Activated CD4-positive, alpha-beta T cell treated with anti-CD3 and anti-CD28 coated beads, Interleukin-2, Interleukin-6, amounts not matched to agents 100 ng/mL and 50 ng/mL, durations not matched to agents 16 hours and 8 hours (primary cell): ENCODE measurements at regions not wholly inside any gene's neighbourhood (a gene's known extent, or its start where the extent isn't known, plus 50 kb on each side); places are given as distances from the start of the nearest gene placed in this dataset.
"Not testable (repeated sequence)": the region's sequence is repeated elsewhere in the genome, so short reads cannot be mapped to it uniquely, and the experiment has no call there.

Experiments used
- DNase-seq: peaks from one replicate; pipeline ENCODE4 v3.0.0-alpha.2; 2020

- DNase-seq: no peak
Measured at GRCh38 chr2:160736148-160737028, 242.8 kb upstream of the RBMS1 start.

GRCh38 chr2:160737247-160737646 lies 243.6 kb upstream of the RBMS1 start:
- no peak for DNase-seq

DNA sequence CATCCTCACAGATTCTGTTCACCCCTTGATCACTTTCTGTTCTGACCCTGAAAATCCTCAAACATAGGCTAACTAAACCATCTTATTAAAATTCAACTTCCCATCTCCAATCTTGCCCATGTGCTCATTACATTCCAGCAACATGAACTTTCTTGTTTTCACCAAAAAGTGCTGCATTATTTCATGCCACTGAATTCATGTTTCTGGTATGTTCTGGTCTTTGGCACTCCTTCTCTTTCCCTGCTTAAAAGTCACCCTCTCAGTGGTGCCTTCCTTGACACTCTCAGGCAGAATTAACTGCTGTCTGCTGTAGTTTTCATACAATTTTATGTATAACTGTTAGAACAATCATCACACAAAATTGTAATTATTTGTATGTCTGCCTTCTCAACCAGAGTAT lies 247.7 kb upstream of the RBMS1 start:
- DNase-seq: no peak

DNA sequence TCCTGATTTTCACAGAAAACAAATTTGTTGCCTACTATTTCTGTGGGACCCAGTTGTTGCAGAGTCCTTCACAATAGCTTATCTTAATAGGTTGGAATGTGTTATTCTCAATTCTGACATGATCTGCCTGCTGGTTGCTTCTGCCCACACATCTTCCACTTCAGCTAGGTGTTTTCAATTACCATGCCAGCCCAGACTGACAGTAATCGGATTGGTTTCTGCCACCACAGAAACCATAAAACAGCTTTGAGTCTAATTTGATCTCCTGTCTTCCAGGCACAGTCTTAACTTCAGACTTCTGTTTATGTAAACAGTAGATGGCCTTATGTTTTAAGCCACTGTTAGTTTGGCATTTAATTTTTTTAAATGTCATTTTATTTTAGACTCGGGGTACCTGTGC lies 248.2 kb upstream of the RBMS1 start:
- DNase-seq: no peak

DNA sequence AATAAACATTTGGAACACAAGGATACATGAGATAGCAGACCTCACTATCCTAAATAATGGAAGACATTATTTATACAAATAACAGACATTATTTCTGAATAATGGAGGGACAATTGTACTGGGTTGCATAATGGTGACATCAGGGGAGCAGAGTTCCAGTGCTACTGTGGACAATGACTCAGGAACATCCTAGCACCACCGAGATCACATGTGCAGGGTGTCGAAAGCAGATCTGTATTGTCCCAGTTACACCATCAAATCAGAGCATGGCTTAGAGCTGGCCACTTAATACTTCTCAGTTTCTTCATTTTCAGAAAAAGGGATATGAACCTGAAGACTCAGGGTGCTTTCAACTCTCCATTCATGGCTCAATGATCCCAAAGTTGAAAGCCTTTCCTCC lies 249.1 kb upstream of the RBMS1 start:
- no peak for DNase-seq

GRCh38 chr2:160747501-160748170 lies 254.0 kb upstream of the RBMS1 start:
- DNase-seq: no peak

DNA sequence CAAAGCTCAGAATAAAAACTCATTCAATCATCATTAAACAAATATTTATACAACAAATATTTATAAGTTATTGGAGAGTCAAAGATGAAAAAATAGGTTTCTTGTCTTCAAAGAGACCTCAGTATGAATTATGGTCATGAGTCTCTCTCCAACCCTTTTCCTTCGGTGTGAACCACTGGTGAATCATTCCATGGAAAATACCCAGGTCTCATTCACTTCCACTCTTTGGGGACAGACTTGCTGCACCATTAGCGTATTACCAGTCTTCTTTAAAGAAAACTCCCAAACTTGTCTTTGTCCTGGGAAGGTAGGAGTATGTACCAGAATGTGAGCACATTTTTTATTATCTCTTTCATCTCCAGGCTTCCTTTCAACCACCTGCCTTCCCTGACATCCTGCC lies 257.4 kb upstream of the RBMS1 start:
- no peak for DNase-seq

DNA sequence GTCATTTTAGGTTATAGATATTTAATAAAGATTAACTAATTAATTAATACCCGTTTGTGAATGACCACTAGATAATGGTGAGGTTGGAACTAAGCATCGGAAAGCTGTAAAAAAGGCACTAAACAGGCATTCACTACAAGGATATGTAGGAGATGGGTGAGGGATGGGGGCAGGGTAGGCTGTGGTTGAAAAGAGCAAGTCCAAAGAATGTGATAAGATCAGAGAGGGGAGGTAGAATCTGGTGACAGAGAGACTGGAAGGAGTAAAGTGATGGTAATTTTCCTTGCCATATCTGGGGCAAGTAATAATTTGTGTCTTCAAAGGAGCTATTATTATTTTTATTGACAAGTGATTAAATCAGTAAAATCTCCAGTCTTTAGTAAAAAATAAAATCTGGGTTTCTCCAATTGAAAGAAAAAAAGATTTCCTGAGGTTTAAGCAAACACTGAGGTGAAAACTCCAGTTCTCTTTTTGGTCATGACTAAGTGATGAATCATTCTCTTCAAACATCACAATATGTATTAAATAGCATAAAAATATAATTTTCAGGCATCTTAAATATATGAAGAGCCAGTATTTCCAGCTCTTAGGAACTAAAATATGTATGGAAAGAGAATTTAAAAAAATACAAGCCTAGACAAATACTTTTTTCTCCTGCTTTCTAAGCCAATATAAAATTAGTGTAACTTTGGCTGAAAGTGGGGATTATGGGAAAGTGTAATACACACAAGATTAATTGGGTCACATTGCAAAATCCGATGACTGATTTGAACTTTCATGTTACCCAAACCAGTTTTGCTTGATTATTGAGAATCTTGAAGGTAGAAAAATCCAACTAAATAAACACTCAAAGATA lies 259.1 kb upstream of the RBMS1 start:
- no peak for DNase-seq

- no peak for DNase-seq
Measured at GRCh38 chr2:160753331-160753654, 259.7 kb upstream of the RBMS1 start.

GRCh38 chr2:160753960-160754359 lies 260.4 kb upstream of the RBMS1 start:
- DNase-seq: no peak

DNA sequence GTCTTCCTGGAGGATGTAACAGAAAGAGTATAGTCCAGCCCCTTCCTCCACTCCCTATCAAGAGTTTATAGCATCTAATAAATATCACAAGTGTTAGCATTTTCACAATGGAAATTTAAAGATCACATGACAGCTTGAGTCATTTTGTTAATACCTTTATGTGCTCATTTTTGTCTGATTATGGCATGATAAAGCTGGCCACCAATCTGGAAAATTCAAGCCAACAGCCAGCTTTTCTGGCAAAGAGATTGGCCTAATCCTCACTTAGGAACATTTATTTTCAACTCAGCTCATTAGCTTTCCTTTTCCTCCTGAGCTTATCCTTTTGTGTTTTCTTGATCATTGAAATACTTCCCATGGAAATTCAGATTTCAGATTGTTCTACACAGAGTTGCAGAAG lies 262.9 kb upstream of the RBMS1 start:
- DNase-seq: no peak

DNA sequence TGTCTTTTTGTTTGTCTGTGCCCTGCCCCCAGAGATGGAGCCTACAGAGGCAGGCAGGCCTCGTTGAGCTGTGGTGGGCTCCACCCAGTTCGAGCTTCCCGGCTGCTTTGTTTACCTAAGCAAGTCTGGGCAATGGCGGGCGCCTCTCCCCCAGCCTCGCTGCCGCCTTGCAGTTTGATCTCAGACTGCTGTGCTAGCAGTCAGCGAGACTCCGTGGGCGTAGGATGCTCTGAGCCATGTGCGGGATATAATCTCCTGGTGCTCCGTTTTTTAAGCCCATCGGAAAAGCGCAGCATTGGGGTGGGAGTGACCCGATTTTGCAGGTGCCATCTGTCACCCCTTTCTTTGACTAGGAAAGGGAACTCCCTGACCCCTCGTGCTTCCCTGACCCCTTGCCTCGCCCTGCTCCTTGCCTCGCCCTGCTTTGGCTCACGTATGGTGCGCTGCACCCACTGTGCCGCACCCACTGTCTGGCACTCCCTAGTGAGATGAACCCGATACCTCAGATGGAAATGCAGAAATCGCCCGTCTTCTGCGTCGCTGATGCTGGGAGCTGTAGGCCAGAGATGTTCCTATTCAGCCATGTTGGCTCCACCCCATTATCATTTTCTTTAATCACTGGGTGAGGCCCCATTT lies 269.0 kb upstream of the RBMS1 start:
- not testable (repeated sequence) for DNase-seq

- DNase-seq: no peak
Measured at GRCh38 chr2:160783474-160783873, 289.9 kb upstream of the RBMS1 start.

DNA sequence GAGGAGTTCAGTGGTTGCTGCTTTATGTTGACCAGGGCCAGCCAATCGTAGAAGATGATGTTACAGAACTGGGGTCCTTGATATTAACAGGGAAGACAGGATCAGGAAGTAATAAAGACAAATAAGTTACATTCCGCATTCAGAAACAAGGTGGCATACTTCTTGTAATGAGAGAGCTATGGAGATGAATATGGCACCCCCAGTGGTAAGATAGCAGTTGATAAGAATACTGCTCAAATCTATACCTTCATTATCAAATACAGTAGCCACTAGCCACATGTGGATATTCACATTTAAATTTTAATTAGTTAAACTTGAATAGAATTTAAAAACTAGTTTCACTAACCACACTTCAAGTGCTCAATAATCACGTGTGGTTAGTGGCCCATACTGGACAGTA lies 290.4 kb upstream of the RBMS1 start:
- DNase-seq: no peak

GRCh38 chr2:160790738-160791137 lies 297.1 kb upstream of the RBMS1 start:
- DNase-seq: no peak

- no peak for DNase-seq
Measured at GRCh38 chr2:160791884-160792283, 298.3 kb upstream of the RBMS1 start.

- DNase-seq: no peak
Measured at GRCh38 chr2:160792837-160793236, 299.2 kb upstream of the RBMS1 start.

DNA sequence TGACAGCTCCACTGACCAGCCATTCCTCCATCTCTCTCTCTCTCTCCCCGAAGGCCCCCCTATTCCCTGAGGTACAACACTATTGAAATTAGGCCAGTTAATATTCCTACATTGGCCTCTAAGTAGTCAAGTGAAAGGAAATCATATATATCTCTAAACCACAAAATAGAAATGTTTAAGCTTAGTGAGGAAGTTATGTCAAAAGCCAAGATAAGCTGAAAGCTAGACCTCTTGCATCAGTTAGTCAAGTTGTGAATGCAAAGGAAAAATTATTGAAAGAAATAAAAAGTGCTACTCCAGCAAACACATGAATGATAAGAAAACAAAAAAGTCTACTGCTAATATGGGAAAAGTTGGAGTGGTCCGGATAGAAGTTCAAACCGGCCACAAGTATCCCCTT lies 301.3 kb upstream of the RBMS1 start:
- no peak for DNase-seq

GRCh38 chr2:160803881-160804280 lies 310.3 kb upstream of the RBMS1 start:
- DNase-seq: no peak

DNA sequence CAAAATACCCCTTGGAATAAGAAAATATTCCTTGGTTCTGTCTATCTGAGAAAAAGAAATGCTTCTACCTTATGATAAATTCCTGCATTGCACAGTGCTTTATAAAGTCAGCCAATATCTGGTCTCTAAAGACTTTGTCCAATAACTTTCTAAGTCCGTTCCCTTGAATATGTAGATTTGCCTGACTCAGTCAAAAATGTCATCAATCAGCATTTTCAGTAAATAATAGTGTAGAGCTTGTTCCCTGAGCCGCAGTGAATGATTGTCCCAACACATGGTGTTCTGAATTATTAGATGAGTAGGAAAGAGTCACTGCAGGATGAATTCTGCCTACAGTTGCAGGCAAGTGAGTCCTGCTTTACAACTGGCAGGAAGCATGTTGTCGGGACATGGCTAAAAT lies 316.8 kb upstream of the RBMS1 start:
- no peak for DNase-seq

- DNase-seq: no peak
Measured at GRCh38 chr2:160812830-160813505, 319.4 kb upstream of the RBMS1 start.

GRCh38 chr2:160813506-160813858 lies 319.9 kb upstream of the RBMS1 start:
- no peak for DNase-seq
